ENCODE measurements at regions not wholly inside any gene's neighbourhood (a gene's known extent, or its start where the extent isn't known, plus 50 kb on each side); places are given as distances from the start of the nearest gene placed in this dataset.
A peak's percentile ranks its signal among the peaks of the same experiment; 100 is the strongest.

DNA sequence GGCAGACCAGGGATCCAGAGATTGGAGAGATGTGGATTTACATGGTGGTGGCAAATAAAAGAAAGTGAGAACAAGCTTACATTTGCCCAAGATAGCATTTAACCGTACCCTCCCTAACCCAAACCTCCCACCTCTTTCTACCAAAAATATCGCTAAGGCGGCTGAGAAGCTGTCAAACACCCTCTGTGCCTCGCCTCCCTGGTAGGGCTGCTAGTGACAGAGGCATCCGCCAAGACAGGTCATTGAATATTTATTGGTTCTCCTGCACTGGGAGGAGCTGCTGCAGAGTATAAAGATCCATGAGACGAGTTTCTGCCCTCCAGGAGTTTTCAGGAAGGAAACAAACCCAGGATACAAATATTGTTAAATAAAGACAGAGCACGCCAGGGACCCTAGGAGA is 107.3 kb upstream of the TMC3 start:
- DNase-seq (ENCODE audit: low spot score): no peak

DNA sequence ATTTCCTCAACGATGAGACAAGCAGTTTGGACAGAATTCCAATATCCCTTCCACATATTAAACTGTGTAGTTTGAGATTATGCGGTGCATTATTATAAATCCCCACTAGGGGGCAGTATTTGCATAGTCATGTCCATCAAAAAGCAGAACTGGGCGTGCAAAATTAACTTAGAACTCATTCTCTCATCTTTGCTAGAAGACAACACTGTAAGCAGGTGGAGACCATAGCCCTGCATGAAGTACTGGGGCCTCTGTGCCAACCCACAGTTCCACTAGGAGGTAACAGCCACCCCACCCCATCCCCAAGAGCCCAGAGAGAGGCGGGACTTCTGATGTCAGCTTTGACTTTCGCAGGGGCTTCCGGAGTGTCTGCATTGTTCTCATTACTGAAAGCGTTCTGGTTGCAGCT is 106.6 kb upstream of the TMC3 start:
- DNase-seq (ENCODE audit: low spot score): peak; percentile 19

DNA sequence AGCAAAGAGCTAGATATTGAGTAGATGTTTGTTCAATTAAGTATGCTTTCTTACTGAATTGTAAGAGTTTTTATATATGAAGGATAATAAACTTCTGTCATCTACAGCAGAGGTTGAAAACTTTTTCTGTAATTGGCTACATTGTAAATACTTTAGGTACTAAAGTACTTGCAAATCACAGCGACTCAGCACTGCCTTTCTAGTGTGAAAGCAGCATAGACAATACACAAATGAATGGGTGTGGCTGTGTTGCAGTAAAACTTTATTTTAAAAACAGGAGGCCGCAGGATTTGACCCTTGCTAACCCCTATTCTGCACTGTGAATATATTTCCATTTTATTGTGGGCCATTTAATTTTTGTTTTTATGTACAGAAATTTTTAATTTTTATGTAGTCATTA is 104.3 kb upstream of the TMC3 start:
- DNase-seq (ENCODE audit: low spot score): no peak

DNA sequence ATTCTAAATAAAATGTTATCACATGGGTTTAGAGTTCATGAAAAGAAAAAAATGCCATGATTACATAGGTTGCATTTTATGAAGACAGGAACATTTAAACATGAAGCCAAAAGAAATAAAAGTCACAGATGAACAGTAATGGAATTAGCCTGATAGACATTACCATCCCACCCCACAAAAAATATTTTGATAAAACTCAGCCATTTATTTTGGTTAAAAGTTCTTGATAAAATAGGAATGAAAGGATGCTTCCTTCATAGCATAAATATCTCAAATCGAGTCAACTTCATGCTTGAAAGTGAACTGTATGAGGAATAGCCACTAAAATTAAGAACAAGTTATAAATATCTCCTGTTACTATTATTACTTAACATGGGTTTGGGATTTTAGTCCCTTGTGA is 101.9 kb upstream of the TMC3 start:
- no peak for DNase-seq (ENCODE audit: low spot score)

DNA sequence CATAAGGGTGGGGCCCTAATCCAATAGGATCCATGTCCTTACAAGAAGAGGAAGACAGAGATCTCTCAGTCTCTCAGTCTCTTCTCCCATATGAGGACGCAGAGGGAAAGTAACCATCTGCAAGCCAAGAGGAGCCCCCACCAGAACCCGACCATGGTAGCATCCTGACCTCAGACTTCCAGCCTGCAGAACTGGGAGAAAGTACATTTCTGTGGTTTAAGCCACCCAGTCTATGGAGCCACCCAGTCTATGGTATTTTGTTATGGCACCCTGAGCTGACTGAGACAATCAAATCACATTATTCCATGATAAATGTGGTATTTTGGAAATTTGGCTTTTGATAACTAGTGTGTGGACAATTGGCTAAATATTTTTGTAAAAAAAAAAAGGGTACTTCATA is 101.5 kb upstream of the TMC3 start:
- no peak for DNase-seq (ENCODE audit: low spot score)

DNA sequence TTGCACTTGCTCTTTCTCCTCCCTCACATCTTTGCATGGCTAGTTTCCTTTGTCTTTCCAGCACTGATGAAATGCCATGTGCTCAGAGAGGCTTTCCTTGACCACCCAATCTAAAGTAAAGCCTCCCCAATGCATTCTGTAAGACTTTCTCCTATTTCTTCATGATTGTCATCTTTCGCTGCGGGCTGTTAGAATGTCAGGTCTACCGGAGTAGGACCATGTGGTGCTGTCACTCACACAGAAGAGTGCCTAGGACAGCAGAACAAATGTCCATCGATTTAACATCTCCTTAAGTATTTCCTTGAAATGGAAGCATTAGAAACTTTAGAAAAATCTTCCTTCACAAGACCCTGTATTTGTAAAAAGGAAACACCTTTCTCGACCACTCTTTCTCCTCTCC is 99.9 kb upstream of the TMC3 start:
- no peak for DNase-seq (ENCODE audit: low spot score)

DNA sequence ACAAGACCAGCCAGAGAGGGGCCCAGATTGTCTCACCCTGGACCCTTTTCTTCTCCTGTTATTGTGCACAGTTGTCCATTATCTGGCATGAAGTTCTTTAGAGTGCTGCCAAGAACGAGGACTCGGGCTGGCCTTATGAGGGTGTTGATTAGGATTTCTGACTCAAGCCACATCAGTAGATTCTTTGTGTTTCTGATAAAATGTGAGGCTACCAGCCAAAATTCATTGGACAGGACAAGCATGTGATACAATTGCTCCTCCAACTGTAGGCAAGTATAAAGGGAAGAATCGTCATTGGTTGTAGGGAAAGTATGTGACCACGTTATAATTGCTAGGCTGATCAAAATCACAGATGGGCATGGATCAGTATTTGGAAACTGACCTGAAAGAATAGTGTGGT is 99.2 kb upstream of the TMC3 start:
- DNase-seq (ENCODE audit: low spot score): no peak

DNA sequence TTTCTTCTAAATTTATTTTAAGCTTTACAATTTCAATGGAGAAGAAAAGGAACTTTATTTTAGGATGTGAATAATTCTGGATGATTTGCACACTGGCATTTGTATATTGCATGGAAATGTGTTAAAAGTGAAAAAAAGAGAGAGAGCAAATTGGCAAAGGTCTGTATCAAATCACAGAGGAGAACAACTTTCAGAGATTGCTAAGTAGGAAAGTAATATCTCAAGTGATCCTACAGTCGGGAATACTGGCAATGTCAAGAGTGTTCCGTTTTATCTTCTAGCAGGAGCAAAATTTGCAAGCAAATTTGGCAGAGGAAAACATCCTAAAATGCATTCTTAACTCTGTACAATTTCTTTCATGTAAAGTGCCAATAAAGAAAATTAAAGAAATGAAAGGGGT is 97.1 kb upstream of the TMC3 start:
- no peak for DNase-seq (ENCODE audit: low spot score)

DNA sequence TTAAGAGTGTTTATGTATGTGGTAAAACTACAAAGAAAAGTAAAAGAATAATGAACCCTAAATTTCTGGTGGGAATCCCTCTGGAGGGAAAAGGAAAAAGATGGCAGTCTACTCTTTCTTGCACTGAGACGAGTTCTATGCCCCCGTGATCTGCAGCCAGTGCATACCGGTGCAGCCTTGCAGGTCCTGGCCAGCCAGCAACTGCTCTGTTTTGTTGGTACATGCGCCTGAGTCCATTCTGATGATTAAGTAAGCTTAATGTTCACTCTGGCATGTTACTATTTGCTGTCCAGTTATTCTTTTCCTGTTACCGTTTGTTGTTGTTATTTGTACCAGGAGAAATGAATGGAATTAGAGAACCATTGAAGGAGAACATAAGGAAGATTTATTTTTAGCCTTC is 95.1 kb upstream of the TMC3 start:
- no peak for DNase-seq (ENCODE audit: low spot score)

DNA sequence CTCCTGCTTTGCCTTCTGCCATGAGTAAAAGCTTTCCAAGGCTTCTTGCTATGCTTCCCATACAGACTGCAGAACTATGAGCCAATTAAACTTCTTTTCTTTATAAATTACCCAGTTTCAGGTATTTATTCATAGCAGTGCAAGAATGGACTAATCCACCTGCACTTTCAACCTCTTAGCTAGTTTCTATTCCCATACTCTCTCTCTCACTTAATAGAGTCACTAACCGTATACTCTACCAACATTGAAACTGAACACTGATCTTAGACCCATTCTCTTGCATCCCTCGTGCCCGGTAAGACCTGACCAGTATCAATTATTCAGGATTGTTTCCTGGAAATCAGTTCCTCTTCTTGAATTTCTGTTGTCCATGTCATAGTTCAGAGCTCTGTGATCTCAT is 92.7 kb upstream of the TMC3 start:
- DNase-seq (ENCODE audit: low spot score): no peak

DNA sequence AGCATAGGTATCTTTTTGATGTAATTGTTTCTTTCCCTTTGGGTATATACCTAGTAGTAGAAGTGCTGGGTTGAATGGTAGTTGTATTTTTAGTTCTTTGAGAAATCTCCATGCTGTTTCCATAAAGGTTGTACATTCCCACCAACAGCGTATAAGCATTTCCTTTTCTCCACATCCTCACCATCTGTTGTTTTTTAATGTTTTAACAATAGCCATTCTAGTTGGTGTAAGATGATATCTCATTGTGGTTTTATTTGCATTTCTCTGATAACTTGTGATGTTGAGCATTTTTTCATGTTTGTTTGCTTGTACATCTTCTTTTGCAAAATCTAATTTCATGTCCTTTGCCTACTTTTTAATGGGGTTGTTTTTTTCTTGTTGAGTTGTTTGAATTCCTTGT is 80.0 kb upstream of the TMC3 start:
- DNase-seq (ENCODE audit: low spot score): no peak

DNA sequence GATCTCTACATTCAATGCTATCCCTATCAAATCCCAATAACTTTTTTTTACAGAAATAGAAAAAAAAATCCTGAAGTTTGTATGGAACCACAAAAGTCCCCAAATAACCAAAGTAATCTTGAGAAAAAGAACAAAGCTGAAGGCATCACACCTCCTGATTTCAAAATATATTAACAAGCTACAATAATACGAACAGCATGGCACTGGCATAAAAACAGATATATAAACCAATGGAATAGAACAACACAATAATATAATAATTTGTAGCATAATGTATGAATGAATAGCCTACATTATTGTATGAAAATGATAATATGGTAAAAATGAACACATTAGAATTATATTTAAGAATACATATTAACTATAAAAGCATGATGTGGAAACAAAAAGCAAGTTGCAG is 76.7 kb upstream of the TMC3 start:
- DNase-seq (ENCODE audit: low spot score): no peak

DNA sequence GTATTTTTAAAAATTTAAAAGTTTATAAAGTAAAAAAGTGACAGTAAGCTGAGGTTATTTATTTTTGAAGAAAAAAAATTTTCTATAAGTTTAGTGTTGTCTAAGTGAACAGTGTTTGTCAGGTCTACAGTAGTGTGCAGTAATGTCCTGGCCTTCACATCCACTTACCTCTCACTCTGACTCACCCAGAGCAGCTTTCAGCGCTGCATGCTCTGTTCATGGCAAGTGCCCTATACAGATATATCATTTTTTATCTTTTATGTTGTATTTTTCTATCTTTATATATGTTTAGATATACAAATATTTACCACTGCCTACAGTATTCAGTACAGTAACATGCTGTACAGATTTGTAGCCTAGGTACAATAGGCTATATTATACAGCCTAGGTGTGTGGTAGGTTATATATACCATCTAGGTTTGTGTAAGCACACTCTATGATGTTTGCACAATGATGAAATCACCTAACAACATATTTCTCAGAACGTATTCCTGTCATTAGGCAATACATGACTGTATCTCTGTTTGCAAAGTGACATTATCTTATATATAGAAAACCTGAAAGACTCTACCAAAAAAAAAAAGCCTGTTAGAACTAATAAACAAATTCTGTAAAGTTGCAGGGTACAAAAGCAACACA is 75.9 kb upstream of the TMC3 start:
- no peak for DNase-seq (ENCODE audit: low spot score)

DNA sequence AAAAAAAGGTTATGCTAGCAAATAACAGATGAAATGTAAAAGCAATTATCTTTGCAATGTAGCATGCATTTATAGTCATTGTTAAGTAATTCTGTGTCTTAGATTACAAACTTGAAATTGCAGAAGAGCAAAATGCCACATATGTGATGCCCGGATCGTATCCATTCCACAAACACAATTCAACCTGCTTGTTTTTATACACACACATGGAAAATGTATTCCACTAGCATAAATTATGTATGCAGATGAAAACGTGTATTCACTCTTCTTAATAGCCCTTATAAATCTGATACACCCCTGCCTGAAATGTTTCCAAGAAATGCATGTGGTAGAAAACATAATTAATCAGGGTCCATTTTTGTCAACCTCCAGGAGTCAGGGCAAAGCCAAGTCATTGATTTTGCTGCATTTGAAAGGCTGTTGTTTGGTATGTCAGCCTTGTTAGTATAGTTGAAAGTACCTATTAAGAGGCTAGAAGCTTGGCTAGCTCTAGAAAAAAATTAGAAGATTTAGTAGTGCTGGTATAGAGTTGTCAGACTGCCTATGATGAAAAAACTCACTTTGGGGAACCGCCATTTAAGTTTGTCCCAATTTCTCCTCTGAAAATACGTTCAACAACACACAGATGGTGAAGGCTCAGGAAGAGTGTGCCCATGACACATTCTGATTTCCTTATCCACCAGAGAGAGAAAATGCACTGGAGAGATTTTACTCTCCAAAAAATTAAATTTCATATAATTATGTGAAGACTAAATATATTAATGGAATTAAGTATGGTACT is 69.2 kb upstream of the TMC3 start:
- no peak for DNase-seq (ENCODE audit: low spot score)

DNA sequence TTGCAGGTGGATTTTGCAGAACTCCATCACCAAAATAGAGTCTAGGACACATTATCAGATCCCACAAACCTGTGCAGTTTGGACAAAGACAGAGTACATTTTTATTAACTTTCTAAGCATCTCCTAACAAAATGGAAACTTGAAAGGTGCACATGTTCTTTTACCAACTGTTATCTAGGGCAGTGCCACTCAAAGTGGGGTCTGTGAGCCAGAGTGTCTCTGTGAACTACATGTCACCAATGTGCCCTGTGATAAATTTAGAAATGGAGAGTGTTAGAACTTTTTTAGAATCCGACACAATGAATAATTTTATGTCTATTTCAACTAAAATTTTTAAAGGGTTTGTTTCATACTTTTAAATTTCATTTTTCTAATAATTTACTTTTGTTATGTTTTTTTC is 68.4 kb upstream of the TMC3 start:
- no peak for DNase-seq (ENCODE audit: low spot score)

DNA sequence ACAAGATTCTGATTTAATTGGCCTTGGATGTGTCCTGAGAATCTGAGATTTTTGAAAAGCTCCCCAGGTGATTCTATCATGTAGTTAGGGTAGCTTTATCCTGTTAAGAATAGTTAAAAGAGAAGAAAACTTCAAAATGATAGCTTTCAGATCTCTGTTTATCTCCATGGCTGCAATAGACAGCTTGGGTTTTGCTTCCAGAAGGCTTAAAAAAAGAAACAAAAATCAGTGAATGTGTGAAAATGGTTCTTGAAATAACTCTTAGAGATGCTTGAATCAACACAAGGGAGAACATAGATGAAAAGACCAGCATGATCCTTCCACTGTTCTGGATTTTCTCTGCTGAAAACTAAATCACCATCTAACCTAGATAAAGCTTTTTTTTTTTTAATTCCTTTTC is 60.8 kb upstream of the TMC3 start:
- no peak for DNase-seq (ENCODE audit: low spot score)

DNA sequence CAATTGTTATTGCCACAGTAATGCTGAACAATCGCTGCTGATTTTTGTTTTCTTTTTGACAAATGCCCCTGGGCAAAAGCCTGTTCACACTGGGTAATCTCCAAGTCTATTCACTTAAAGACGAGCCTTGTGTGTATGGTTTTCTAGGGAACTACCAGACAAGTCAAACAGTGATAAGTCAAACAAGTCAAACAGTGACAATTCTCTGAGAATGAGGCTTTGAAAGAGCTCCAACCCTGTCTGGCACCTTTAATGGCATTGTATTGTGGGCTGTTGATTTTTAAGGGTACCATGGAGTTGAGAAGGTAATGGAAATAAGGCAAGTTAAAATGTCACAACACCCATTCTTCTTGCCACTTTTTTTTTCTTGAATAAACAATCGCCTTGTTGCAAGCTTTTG is 59.4 kb upstream of the TMC3 start:
- no peak for DNase-seq (ENCODE audit: low spot score)

DNA sequence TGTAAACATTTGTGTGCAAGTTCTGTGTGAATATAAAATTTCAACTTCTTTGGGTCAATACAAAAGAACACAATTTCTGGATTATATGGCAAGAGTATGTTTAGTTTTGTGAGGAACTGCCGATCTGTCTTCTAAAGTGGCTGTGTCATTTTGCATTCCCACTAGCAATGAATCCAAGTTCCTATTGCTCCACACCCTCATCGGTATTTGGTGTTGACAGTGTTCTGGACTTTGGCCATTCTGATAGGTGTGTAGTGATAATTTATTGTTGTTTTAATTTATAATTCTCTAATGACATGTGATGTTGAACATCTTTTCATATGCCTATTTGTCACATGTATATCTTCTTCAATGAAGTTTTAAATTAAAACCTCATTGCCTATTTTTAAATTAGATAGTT is 58.2 kb upstream of the TMC3 start:
- DNase-seq (ENCODE audit: low spot score): no peak

DNA sequence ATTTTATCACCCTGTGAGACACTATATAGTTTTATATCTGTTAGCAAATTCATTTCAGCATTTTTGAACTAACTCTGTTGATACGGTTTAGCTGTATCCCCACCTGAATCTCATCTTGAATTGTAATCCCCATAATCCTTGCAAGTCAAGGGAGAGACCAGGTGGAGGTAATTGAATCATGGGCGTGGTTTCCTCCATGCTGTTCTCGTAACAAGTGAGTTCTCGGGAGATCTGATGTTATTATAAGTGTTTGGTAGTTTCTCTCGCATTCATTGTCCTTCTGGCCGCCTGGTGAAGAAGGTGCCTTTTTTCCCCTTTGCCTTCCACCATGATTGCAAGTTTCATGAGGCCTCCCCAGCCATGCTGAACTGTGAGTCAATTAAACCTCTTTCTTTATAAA is 53.2 kb upstream of the TMC3 start:
- DNase-seq (ENCODE audit: low spot score): no peak

DNA sequence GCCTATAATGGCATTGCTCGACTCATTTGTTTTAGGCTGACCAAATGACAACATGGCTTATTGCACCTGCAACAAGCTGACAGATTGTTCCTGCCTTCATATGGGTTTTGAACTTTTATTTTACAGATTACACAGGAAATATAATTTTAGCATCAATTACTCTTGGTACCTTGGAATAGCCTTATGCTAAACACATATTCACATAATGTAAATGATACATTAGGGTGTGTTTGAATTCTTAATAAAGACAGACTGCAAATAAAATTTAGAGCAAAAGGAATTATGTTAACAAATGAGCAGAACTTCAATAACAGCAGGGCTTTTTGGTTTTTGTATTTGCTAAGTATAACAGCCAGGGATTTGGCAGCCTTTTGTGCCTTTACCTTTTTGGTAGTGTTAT is 51.9 kb upstream of the TMC3 start:
- no peak for DNase-seq (ENCODE audit: low spot score)

All from HuH-7 (cell line).